ENCODE measurements at regions not wholly inside any gene's neighbourhood (a gene's known extent, or its start where the extent isn't known, plus 50 kb on each side); places are given as distances from the start of the nearest gene placed in this dataset.
A peak's percentile ranks its signal among the peaks of the same experiment; 100 is the strongest.

DNA sequence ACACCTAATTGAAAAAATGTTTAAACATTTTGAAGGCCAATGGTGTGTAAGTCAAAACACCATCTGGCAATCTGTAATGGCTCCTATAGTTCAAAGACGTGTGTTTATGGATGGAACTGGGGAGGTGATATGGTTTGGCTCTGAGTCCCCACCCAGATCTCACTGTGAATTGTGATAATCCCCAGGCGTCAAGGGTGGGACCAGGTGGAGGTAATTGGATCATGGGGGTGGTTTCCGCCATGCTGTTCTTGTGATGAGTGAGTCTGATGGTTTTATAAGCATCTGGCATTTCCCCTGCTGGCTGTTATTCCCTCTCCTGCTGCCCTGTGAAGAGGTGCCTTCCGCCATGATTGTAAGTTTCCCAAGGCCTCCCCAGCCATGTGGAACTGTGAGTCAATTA is 52.2 kb downstream of the ADRA2C start:
- DNase-seq = no peak

DNA sequence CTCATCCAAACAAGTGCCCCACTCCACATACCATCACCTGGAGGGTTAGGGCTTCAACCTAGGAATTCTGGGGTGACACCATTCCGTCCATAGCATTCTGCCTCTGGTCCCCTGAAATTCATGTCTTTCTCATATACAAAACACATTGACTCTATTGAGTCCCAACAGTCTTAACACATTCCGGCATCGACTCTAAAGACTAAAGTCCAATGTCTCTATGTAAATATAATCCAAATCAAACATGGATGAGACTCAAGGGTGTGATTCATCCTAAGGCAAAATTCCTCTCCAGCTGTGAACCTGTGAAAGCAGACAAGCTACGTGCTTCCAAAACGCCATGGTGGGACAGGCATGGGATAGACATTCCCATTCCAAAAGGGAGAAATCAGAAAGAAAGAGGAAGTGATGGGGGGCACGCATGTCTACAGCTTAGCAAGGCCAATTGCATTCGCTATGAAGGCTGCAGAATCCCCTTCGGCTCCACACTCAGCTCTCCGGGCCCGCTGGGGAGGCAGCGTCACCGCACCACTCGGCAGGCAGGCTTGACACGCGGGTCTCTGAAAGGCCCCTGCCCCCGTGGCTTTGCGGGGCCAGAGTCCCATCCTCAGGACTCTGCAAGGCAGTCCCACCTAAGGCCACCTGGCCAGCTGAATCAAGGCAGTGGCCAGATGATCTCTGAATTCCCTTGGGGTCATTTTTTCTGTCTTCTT is 53.2 kb downstream of the ADRA2C start:
- DNase-seq = no peak

GRCh38 chr4:3820016-3820805 is 54.0 kb downstream of the ADRA2C start:
- DNase-seq = no peak

DNA sequence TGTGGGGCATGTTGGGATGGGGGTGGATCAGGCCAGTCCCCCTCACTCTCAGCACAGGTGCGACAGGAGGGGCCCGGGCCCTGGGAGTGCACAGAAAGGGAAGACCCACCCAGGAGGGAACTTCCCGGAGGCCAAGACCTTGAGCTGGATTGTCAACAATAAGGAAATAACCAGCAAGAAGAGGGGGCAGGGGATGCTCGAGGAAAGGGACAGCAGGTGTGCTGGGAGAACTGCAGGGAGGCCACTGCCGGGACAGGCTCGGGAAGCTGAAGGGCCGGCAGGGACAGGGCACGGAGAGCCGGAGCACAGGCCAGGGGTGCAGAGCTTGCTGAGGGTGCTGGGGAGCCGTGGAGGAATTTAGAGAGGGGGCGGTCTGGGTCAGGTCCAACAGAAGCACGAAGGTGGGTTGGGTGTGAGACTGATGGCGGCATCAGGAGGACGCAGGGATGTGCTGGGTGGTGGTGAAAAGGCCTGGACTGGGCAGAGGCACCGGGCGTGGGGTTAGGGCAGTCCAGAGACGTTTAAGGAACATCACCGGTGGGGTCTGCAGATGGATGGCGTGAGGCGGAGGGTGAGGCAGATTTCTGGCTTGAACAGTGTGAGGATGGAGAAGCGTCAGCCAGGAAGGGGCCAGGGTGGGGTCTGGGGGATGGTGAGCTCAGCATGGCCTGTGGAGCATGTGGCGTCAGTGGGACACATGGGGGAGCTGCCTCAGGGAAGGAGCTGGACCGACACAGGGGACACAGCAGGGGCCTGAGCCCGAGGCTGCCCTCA is 54.8 kb downstream of the ADRA2C start:
- no peak for DNase-seq

DNA sequence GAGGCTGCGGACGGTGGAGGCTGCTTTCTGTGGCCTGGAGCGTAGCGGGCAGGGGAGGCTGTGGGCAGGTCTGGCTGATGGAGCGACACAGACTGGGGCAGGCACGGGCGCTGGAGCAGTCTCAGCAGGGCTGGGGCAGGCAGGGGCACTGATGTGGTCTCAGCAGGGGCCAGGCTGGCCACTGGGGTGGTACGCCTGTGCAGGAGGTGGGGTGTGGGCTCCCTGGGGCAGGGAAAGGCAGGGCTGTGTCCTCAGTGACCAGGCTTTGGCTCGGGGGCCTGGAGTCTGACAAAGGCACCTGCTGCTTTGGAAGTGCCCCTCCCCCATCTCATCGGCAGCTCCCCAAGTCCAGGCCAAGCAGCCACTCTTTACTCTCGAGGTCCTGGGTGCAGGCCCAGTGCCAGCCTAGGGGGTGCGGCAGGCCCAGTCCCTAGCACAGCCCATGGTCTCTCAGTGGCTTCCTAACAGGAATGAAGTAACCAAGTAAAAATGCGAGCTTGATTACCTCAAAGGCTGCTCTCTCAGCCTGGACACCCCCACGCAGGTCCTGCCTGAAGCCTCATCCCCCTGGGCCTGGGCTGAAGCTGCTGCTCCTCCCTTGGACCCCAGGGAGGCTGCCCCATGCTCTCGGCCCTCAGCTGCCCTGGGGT is 55.5 kb downstream of the ADRA2C start:
- no peak for DNase-seq

DNA sequence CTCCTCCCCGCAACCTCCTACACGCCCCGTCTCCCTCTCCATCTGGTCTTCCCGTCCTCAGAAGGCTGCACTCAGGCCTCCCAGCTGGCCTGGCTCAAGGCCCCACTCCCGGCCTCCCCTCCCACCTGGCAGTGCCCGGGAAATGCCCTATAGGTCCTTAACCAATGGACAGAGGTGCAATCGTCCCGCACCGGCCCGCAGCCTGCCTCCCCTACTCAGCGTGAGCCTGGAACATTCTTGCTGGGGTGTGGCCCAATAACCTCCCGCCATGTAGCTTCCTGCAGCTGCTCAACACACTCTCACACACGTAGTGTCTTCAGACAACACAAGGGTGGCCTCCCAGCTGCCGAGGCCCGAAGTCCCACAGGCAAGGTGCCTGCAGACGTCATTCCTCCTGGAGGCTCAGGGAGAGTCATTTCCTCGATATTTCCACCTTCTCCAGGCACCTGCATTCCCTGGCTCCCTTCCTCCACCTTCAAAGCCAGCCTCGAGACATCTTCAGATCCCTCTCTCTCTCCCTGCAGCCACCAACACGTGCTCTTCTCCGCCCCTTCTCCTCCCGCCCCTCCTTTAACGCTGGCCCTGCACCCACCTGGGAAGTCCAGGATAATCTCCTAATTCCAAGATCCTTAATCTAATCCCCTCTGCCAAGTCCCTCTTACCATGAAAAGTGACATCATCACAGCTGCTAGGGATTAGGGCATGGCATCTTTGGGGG is 56.2 kb downstream of the ADRA2C start:
- no peak for DNase-seq

GRCh38 chr4:3823496-3824341 is 57.5 kb downstream of the ADRA2C start:
- DNase-seq = peak in 27 of 56 donors; percentile 11 to 81 (median 56)

DNA sequence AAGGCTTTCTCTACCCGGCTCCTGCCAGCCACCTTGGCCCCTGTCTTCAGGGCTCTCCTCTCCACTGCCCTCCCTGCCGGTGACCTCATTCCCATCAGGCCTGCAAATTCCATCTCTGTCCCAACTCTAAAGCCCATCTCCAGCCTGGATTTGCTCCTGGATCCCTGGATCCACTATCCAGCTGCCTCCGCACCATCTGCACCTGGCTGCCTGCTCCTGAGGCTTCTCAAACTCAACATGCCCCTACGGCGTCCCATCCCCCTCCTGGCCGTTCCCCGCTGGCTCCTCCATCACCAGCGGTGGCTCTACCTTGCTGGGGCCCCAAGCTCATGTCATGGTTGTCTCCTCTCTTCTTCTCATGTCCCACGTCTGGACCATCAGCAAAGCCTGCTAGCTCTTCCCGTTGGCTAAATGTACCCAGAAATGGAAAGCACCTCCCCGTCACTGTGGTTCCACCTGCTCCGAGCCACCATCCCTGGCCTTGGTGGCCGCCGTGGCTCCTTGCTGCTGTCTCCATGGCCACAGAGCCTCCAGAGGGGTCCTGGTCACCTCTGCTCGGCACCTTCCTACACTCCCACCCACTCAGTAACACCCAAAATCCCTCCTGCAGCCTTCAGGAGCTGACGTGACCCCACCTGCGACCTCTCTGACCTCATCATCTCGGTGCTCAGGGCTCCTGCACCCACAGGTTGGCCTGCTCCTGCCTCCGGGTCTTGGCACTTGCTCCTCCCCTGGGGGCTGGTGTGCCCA is 58.5 kb downstream of the ADRA2C start:
- no peak for DNase-seq

DNA sequence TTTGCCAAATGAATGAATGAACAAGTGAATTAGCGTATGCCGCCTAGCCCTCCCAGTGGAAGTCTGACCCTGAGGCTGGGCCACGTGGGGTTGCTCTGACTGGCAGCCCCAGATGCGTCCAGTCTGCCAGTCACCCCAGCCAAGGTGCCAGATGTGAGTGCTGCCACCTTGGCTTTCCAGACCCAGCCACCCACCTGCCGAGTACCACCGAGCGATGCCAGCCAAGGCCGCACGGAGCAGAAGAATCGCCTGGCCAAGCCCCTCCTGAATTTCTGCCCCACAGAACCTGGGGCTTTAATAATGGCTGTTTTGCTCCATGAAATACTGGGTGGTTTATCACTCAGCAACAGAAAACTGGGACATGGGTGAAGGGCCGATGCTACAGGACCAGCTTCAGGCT is 59.3 kb downstream of the ADRA2C start:
- DNase-seq = no peak

GRCh38 chr4:3826247-3827172 is 60.3 kb downstream of the ADRA2C start:
- no peak for DNase-seq

- DNase-seq = peak in 44 of 56 donors; percentile 8 to 85 (median 50)
Observed at GRCh38 chr4:3827616-3828492, 61.7 kb downstream of the ADRA2C start.

- no peak for DNase-seq
Observed at GRCh38 chr4:3828546-3828945, 62.4 kb downstream of the ADRA2C start.

GRCh38 chr4:3829211-3829955 is 63.2 kb downstream of the ADRA2C start:
- no peak for DNase-seq

- peak in 2 of 56 donors; percentile 12 to 15 for DNase-seq
Observed at GRCh38 chr4:3829956-3830773, 64.0 kb downstream of the ADRA2C start.
